Eye (tissue), 1 donor: ENCODE measurements at regions not wholly inside any gene's neighbourhood (a gene's known extent, or its start where the extent isn't known, plus 50 kb on each side); places are given as distances from the start of the nearest gene placed in this dataset.
"Not testable (repeated sequence)": the region's sequence is repeated elsewhere in the genome, so short reads cannot be mapped to it uniquely, and the experiment has no call there.

Experiments
- DNase-seq: peaks from one replicate; pipeline ENCODE4 v3.0.0-alpha.2; 2015

DNA sequence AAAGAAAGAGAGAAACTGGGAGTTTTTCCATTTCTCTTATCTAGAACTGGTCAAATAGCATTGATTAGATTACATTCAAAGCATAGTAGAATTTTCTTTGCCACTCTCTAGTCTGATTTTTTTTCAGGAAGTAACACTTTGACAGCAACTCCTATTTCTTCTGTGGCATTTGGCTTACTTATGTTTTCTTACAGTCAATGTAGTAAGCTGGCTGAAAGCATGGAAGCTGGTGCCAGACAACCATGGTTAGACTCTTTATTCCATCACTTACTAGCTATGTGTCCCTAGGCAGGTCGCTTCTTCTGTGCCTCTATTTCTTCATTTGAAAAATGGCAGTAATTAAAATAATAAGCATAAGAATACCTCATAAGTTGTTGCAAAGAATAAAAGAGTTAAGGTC lies 54.2 kb upstream of the OPRM1 start:
- no peak for DNase-seq

DNA sequence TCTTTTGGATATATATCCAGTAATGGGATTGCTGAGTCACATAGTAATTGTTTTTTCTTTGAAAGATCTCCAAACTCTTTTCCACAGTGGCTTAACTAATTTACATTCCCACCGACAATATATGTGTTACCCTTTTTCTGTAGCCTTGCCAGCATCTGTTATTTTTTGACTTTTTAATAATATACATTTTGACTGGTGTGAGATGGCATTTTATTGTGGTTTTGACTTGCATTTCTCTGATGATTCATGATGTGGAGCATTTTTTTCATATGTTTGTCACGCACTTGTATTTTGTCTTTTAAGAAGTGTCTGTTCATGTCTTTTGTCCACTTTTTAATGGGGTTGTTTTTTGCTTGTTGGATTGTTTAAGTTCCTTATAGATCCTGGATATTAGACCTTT lies 58.9 kb upstream of the OPRM1 start:
- no peak for DNase-seq

DNA sequence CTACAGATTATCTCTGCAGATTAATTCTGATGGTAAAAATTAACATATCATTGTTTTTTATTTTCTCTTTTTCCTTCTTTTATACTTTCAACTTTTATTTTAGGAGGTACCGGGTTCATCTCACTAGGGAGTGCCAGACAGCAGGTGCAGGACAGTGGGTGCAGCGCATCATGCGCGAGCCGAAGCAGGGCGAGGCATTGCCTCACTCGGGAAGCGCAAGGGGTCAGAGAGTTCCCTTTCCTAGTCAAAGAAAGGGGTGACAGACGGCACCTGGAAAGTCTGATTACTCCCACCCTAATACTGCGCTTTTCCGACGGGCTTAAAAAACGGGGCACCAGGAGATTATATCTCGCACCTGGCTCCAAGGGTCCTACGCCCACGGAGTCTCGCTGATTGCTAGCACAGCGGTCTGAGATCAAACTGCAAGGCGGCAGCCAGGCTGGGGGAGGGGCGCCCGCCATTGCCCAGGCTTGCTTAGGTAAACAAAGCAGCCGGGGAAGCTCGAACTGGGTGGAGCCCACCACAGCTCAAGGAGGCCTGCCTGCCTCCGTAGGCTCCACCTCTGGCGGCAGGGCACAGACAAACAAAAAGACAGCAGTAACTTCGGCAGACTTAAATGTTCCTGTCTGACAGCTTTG lies 60.0 kb upstream of the OPRM1 start:
- DNase-seq: not testable (repeated sequence)

DNA sequence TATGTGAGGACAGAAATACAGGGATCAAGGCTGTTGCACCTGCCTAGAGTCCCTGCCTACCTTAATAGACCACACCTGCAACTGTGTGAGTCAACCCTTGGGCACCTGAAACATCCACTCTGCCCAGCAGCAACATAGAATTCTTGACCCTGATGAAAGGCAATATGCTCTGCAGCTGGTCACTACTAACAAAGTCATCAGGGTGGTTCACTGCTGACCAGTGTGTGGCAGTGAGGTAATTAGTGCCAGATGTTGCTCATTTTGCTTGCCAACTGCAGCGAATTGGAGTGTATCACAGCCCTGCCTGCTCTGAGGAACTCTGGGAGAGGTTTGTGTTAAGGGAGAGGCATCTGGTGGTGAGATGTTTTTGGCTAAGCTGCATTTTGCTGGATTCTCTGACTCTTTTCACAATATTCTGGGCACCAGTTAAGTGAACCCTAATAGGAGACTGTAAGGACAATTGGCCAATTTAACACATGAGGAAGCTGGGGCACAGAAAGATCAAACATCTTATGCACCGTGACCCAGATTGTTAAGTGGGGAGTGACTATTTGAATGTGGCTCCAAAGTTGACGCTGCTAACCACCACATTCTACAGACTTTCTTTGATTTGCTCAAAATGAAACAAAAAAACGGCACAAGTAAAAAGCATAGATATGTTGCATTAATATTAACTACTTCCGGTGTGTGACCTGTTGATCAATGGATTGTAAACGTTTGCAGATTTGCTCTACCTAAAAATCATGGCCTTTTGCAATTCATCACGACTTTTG lies 61.9 kb upstream of the OPRM1 start:
- DNase-seq: peak; percentile 7

DNA sequence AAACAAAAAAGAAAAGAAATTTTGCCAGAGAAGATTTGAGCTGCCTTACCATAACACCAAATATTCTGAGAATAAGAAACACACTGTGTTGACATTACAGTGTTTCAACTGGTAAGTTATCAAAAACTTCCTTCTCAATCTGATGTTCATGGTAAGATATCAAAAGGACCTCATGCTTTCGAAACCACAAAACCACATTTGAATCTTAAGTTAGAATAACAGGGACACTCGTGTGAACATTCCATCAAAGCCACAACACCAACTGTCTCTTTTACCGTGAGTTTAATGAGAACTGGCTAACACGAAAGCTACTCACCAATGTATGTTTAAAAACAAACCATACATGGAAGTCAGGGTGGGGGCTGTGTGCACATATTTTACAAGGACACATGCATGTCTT lies 73.0 kb upstream of the OPRM1 start:
- DNase-seq: no peak

DNA sequence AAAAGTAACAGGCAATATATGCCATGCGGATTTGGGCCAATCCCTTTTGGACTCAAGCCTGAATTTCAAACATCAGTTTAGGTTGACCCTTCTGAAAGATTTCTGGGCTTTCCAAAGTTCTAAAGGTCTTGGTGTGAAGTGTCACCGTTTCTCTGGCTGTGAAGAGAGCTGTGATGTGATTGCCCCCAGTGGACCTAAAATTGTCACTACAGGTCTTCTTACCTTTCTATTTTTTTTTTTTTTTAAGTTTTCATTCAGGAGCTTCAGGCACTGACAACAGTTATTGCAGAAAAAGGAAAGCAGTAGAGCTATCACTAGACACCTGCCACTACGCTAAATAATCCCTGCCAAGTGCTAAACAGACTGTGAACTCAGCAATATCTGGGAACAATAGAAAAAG lies 75.7 kb upstream of the OPRM1 start:
- no peak for DNase-seq

DNA sequence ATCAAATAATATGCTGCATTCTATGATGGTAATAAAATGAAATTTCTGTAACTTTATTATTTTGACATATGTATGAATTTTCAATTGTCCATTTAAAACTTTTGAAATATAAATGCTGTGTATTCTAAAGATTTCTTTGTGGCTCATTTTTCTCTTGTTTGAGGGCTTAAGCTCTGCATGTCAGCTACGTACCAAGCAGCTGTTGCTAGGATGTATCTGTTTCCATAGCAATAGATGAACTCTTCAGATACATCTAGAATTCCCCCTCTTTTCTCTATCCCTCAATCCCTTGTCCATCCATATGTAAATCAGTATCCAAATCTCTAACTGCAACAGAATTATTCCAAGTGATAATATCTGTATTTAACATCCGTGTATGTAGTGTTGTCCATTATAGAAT lies 76.5 kb upstream of the OPRM1 start:
- no peak for DNase-seq

DNA sequence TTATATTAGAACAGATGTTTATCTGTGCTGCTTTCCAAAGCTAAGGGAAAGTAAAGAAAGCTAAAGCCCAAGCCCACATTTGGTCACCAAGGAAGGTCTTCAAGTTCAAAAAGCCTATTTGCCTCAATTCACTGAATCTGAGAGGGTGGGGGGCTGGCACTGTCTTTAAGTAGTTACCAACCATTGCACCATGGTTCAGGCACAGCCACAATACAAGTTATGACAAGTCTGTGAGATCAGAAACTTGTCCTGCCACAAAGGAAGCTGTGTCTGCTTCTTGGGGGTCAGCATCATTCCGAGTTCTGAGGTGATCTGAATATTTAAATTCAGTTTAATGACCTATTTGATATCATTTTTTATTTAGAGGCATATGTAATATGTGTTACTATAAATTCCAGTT lies 78.3 kb upstream of the OPRM1 start:
- DNase-seq: no peak

DNA sequence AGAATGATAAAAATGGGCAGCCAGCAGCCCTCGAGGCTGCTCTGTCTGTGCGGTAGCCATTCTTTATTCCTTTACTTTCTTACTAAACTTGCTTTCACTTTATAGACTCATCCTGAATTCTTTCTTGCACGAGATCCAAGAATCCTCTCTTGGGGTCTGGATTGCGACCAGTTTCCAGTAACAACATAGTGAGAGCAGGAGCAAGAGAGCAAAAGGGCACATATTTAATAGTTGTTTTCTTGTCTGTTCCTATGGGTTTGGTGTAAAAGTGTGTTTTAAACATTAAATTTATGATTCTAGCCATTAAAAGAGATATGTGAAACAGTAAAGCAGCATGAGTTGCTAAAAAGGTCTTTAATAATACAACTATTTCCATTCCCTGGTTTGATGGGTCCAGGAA lies 78.8 kb upstream of the OPRM1 start:
- DNase-seq: no peak

DNA sequence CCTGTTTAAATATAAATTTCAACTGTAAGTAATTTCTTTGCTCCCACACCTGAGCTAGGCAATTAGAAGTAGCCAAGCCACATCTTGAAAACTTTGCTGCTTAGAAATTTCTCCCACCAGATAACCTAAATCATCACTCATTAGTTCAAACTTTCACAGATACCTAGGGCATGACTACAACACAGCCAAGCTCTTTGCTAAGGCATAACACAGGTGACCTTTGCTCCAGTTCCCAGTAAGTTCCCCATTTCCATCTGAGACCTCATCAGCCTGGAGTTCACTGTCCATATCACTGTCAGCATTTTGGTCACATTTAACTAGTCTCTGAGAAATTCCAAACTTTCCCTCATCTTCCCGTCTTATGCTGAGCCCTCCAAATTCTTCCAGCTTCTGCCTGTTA lies 79.8 kb upstream of the OPRM1 start:
- DNase-seq: no peak

DNA sequence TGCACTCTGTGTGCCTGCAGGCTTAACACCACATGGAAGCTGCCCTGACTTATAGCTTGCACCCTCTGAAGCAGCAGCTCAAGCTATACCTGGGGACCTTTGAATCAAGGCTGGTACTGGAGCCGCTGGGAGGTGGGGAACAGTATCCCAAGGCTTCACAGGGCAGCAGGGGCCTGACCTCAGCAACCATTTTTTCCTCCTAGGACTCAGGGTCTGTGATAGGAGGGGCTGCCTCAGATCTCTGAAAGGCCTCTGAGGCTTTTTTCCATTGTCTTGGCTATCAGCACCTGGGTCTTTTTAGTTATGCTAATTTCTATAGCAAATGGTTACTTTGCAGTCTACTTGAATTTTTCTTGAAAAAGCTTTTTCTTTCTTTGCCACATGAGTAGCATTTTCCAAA lies 80.2 kb upstream of the OPRM1 start:
- DNase-seq: no peak

DNA sequence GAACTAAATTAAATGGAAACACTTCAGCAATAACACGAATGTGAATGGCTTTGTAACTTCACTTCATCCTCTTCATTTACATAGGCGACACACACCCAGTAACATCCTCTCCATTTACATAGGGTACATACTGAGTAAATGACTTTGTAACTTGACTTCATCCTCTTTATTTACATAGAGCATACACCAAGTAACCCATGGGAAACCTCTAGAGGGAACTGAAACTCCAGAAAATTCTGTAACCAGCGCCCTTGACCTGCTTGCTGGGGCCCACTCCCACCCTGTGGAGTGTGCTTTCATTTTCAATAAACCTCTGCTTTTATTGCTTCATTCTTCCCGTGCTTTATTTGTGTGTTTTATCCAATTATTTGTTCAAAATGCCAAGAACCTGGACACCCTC lies 81.6 kb upstream of the OPRM1 start:
- DNase-seq: no peak

DNA sequence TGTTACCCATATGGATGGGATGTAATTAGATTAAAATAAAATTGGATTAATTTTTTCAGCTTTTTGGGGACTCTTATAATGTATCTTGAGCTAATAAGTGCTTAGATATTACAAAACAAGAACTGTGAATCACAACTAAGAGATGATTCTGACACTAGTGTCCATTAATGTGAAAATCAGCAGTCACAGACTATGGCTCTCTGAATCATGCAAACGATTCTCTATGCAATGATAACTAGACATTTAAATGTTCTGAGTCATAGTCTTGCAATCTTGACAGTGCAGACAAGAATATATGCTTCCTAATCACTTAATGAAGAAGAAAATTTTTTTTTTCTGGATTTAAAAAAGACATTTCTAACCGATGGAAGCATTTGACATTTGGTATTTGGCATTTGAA lies 82.2 kb upstream of the OPRM1 start:
- DNase-seq: no peak

DNA sequence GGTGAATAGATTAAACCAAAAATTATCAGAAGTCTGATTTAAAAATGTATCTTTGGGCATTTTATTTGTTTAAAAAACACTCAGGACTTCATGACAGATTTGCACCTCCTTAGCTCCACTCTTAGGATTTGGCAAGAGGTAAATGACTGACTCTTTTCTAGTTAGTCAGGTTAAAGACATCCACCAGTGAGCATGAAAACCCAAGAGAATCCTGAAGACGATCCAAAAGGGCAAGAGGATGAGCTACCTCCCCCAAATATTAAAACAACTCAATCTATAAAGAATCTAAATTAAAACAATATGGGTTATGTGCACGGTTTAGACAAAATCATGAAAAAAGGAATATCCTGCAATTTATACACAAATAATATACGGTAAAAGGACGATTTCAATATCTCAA lies 89.4 kb upstream of the OPRM1 start:
- no peak for DNase-seq

DNA sequence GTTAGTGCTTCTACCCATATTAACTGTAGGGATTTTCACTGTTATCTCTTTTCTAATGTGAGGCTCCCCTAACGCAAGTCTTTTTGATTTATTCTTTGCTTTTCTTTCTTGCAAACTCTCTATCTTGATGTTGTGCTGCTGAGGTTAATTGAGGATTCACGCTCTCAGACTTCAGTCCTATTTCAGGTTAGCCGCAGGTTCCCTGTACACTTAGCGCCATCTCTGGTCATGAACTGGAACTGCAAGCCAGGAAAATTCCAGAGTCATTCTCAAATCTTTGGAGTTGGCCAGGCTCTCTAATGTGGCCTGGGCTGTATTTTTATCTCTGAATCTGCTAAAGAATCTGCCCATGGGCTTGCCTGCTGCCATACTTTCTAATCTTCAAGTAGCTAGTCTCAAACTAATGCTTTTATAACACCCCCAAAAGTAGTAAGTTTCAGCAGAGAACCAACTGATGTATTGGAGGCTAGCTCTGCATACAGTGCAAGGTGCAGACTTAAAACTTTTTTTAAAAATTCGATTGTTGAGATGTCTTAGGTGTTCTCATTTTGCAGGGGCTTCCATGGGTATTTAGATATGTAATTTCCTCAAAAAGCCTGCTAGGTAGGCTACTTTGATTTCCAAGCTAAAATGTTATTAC lies 91.1 kb upstream of the OPRM1 start:
- DNase-seq: peak; percentile 74

DNA sequence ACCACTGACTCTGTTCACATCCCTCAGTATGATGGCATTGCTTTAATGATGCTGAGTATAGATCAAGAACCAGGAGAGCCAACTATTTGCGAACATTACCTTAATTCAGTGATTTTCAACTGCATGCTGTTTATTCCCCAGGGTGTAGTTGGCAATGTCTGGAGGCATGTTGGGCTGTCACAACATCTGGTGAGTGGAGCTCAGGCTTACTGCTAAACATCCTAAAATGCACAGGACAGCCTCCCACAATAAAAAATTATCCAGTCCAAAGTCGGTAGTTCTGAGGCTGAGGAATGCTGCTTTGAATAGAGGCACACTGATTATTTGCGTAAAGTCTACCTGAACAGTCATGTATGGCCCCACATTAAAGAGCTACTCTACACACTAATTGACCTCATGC lies 94.8 kb upstream of the OPRM1 start:
- DNase-seq: no peak

DNA sequence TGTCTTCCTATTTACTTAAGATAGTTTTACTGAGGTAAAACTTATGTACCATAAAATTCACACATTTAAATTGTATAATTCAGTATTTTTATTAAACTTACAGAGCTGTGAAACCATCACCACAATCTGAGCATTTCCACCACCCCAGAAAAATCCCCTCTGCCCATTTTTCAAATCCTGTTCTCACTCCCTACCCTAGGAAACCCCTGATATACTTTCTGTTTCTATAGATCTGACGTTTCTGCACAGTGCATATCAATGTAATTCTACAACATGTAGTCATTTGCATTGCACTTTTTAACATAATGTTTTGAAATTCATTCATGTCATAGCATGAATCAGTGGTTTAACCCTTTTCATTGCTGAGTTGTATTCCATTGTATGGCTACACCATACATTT lies 96.7 kb upstream of the OPRM1 start:
- DNase-seq: no peak

DNA sequence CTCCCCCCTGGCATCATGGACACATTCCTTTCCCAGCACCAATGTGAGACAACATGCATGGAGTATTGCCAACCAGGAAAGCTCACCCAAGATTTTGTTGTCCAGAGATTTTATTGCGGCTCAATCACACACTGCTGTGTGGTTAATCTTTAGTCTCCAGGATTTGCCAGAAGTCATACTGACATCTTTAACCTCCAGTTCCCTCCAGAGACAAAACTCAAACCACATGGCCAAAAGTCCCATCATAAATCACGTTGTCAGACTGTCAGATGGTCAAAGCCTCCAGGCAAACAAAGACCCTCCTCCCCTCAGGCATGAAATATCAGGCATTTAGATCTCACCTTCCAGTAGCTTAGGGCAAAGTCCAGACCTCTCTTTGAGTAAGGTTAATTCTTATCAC lies 97.3 kb upstream of the OPRM1 start:
- DNase-seq: no peak

DNA sequence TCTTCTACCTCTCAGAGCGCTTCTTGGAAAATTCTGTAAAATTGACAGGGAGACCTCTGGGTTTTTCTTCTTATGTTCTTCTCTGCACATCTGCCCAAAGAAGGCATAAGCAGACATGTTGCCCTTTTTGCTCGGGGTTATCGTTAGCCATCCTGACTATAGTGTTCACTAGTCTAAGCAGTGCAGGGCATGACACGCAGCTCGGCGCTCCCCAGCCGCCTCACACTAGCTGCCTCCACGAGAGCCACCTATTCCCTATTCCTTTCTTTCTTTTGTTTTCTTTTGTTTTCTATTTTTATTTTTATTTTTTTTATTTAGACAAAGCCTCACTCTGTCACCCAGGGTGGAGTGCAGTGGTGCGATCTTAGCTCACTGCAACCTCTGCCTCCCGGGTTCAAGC lies 100.2 kb upstream of the OPRM1 start:
- DNase-seq: no peak

DNA sequence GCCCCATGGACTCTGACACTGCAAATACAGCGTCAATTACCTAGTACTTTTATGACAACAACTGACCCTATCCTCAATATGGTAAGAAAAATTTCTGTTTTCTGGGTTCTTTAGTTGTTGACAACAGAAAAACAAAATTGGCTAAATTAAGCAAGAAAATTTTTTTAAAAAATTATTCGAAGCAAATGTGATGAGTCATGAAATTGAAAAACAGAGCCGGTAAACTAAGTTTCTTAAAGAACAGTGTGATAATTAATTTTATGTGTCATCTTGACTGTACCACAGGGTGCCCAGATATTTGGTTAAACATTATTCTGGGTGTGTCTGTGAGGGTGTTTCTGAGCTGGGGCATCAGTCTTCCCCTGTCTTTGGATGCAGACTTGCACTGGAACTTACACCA lies 107.6 kb upstream of the OPRM1 start:
- no peak for DNase-seq

DNA sequence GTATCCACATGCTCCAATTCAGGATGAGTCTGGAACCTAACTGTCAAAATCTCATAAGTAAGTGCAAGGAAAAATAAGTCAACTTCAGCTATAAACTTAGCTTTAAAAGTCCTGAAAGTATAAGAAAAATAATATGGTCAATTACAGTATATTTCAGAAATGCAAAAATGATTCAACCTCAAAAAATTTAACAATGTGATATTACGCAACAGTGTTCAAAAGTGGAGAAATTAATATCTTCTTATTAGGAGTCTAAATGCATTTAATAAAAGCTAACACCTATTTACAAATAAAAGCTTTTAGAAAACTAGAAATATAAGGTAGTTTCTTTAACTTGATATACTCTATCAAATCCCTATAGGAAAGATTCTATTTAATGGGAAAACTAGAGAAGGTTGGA lies 111.2 kb upstream of the OPRM1 start:
- DNase-seq: no peak

DNA sequence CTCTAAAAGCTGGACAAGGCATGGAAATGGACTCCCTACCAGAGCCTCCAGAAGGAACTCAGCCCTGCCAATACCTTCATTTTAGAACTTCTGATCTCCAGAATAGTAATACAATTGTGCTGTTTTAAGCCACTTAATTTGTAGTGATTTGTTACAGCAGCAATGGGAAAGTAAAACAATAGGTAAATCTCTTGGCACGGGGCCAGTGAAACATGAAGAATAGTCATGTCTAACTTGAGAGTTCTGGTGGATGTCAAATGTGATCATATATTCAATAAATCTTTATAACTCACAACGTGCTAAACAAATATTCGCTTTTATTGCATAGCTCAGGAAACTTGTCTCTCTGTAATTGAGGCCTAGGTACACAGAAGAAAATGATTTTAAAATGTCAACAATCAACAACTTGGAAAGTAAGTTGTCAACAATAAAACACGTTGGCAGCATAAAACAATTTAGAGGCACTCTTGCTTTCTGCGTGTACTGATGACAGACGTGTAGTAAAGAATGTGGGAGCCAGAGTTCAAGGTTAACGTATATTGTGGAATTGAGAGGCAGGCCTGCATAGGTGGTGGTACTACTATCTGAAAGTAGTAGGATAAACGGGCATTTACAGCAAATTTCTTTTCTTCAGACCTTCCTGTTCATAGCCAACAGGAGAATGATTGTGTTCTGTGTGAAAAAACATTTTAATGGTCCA lies 140.5 kb upstream of the OPRM1 start:
- DNase-seq: no peak

DNA sequence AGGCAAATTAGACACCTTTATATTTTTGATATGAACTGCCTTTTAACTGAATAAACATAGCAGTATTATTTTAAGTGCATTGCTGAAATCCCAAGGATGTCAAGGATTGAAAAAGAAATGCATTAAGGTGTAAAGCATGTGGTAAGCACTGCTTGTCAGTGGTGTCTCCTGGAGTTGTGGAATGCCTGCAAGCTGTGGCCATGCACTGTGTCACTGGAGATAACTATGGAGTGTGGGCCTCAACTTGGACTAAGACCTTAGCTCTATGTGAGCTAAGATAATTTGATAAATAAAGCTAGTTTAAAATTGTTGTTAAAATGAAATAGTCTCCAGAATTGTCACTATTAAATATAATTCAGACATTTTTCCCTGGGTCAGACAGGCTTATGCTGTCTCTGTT lies 156.6 kb upstream of the OPRM1 start:
- no peak for DNase-seq

DNA sequence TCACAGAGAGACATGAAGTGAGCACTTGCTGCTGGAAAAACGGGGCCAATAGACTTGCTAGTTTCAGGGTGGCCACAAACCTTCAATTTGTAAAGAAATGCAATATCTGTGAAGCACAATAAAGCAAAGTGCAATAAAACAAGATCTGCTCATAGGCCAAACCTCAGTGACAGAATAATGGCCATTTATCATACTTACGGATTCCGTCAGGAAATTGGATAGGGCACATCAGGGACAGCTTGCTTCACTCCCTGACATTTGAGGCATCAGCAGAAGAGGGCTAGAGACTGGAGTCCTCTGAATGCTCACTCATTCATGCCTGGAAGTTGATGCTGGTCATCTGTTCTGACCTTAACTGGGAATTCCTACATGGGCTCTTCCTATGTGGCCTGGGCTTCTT lies 165.5 kb upstream of the OPRM1 start:
- no peak for DNase-seq
